ENCODE measurements at regions not wholly inside any gene's neighbourhood (a gene's known extent, or its start where the extent isn't known, plus 50 kb on each side); places are given as distances from the start of the nearest gene placed in this dataset.
"Not testable (repeated sequence)": the region's sequence is repeated elsewhere in the genome, so short reads cannot be mapped to it uniquely, and the experiment has no call there.

DNA sequence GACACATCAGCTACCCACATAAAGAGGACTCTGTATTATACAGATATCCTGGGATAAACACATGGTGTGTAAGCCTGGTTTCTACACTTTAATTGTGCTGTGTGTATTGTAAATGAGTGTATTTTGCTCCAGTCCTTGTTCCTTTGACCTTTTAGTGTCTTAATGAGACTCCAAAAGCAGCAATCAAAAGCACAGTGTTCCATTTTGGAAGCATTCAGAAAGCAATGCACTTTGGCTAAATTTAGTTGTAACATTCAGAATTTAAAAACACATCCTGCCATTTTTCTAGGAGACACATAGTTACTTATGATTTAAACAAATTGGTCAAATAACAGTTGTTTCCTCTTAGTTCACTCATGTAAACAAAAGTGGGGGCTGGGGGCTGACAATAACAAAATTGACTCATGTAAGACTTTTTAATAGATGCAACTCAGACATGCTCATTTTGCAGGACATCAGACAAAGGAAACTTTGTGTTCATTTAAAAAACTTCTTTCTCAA lies 122.2 kb downstream of the GPR37 start:
- DNase-seq (ENCODE audit: low read depth in 3 of 3, low spot score in 2 of 3): no peak

DNA sequence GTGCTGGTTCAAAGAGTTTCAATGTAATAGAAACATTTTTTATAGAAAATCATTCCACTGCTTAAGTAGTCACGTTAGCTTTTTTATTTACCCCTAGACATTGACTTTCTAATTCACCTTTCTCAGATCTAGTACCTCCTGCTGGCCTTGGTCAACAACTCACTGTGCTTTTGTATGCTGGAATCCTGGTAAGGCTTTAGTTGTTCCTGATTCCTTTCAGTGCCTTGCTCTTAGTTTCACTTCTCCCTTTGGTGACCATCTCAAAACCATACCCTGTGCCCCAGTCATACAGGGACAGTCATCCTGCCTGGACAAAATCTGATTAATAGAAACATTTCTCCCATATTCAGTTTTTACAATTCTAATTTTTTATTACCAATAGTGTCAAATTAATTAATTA lies 130.2 kb downstream of the GPR37 start:
- no peak for DNase-seq (ENCODE audit: low read depth in 3 of 3, low spot score in 2 of 3)

DNA sequence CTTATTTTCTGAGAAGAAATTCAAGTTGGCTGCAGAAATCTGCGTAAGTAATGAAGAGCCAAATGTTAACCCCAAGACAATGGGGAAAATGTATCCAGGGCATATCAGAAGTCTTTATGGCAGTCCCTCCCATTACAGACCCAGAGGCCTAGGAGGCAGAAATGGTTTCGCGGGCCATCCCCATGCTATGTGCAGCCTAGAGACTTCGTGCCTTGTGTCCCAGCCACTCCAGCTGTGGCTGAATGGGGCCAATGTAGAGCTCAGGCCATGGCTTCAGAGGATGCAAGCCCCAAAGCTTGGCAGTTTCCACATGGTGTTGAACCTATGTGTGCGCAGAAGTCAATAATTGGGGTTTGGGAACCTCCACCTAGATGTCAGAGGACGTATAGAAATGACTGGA lies 131.9 kb downstream of the GPR37 start:
- DNase-seq (ENCODE audit: low read depth in 3 of 3, low spot score in 2 of 3): no peak

DNA sequence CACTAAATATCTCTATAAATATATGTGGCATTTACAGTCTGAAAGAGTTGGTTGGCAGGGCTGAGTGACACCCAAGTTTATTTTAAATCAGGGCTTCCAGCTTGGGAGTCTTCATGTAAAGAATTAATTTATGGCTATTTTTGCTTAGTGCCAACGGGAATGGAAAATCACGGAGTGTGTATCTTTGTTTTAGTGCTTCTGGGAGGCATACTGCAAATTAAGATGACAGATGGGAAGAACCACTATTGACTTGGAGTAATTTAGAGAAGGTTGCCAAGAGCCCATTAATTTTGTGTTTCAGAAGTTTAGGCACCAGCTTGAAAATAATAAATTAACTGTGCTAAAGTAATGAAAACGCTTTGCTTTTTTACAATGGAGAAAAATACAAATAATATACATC lies 135.2 kb downstream of the GPR37 start:
- DNase-seq (ENCODE audit: low read depth in 3 of 3, low spot score in 2 of 3): no peak

DNA sequence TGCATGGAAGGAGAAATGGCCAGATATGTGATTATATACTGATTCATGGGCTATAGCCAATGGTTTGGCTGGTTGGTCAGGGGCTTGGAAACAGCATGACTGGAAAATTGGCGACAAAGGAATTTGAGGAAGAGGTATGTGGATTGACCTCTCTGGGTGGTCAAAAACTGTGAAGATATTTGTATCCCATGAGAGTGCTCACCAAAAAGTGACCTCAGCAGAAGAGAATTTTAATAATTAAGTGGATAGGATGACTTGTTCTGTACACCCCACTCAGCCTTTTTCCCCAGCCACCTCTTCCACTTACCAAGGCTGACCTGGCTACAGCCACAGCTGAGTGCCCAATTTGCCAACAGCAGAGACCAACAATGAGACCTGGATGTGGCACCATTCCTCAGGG lies 146.7 kb downstream of the GPR37 start:
- DNase-seq (ENCODE audit: low read depth in 3 of 3, low spot score in 2 of 3): no peak

DNA sequence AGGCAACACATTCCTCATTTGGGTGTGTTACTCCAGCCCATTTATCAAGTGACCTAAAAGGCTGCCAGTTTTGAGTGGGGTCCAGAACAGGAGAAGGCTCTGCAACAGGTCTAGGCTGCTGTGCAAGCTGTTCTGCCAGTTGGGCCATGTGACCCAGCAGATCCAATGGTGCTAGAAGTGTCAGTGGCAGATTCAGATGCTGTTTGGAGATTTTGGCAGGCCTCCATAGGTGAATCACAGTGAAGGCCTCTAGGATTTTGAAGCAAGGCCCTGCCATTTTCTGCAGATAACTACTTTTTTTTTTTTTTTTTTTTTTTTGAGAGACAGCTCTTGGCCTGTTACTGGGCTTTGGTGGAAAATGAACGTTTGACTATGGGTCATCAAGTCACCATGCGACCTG lies 147.5 kb downstream of the GPR37 start:
- not testable (repeated sequence) for DNase-seq (ENCODE audit: low read depth in 3 of 3, low spot score in 2 of 3)

DNA sequence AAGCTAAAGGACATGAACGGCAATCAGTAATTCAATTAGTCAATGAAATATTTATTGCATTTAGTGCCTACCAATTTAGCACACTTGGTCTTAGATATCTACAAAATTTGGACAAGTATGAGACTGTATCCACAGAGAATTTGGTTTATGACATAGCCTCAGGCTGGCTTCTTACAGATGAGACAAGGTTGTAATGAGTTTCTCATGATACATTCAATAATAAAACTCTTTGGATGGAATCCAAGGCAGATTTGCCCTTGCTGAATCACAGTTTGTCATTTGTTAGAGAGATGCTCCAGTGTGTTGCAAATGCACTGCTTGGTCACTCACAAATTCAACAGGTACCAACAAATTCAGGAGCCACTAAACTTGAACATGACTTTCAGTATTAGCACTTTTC lies 162.5 kb downstream of the GPR37 start:
- no peak for DNase-seq (ENCODE audit: low read depth in 3 of 3, low spot score in 2 of 3)

DNA sequence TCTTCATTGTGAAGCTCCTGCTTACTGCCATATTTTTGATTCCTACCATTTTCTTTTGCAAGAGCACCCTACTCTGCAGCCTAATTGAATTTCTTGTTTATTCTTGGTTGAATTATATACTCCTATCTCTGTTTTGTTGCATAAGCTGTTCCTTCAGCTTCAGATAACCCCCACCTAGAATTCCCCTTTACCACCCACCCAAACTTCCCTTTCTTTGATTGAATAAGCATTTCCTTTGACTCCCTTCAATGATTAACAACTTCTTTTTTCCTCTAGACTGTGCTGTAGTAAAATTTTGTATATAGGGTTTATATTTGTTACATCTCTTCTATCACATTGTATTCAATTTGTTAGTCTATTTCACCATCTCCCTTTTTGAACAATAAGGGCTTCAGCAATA lies 168.1 kb downstream of the GPR37 start:
- no peak for DNase-seq (ENCODE audit: low read depth in 3 of 3, low spot score in 2 of 3)

DNA sequence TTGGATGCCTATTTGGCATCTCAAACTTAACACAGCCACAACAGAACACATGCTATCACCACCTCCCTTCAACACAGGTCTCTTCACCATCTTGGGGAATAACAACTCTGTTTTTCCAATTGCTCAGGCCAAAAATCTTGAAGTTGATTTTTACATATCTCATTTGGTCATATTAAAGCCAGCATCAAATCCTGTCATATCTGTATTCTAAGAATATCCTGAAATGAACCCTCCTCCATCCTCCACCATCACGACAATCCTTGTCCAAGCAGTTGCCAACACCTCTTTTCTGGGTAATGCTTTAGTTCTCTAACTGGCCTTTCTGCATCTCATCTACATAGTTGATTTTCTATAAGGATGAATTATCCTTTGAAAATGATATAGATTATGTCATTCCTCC lies 168.7 kb downstream of the GPR37 start:
- DNase-seq (ENCODE audit: low read depth in 3 of 3, low spot score in 2 of 3): no peak

DNA sequence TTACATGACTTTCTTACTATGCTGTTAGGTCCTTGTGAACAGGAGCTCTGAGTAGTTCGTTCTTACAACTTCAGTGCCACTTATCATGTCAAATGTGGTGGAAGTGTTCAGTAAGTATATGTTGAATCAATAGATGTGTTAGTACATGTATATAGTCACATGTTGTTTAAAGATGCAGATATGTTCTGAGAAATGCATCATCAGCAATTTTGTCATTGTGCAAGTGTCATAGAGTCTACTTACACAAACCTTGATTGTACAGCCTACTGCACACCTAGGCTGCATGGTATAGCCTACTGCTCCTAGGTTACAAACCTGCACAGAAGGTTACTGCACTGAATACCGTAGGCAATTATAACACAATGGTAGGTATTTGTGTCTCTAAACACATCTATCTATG lies 174.8 kb downstream of the GPR37 start:
- no peak for DNase-seq (ENCODE audit: low read depth in 3 of 3, low spot score in 2 of 3)

DNA sequence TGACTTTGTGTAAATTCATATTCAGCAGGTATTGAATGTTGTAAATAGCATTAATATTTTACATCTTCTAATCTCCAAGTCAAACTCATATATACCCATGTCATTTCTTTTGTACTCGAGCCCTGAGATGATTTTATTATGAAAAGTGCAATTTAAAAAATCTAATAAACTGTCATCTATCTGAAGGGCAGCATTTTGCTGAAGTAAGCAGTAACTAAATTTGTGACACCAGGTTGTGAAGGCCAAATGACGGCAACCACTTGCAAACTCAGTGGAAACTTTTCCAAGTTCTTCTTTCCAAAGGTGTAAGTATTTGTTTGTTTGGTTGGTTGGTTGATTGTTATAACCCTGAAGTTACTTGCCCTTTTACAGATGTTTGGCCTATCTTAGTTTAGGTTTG lies 188.3 kb downstream of the GPR37 start:
- DNase-seq (ENCODE audit: low read depth in 3 of 3, low spot score in 2 of 3): no peak

DNA sequence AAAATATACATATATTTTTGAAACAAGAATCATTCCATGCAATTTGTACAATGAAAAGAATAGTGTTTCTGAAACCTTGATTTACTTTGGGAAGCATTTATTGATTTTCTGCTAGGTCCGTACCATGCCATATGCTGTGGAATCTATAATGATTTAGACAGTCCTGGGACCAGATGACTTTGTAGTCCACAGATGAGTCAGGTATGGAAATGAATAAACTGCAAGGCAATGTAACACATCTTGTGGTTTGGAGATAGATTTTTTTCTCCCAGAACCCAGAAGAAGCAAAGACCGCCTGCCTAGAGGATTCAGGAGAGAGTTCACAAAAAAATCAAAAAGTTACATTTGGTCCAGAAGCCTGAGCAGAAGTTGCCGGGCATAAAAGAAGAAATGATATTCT lies 190.4 kb downstream of the GPR37 start:
- DNase-seq (ENCODE audit: low read depth in 3 of 3, low spot score in 2 of 3): no peak

DNA sequence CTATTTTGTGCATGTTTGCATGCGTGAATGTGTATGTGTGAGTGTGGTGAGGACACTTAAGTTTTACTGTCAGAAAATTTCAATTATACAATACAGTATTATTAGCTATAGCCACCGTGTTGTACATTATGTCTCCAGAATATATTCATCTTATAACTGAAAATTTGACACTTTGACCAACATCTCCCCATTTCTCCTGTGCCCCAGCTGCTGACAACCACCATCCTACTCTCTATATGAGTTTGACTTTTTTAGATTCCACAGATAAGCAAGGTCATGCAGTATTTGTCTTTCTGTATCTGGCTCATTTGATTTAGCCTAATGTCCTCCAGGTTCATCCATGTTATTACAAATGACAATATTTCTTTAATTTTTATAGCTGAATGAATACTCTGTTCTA lies 195.0 kb downstream of the GPR37 start:
- DNase-seq (ENCODE audit: low read depth in 3 of 3, low spot score in 2 of 3): no peak

DNA sequence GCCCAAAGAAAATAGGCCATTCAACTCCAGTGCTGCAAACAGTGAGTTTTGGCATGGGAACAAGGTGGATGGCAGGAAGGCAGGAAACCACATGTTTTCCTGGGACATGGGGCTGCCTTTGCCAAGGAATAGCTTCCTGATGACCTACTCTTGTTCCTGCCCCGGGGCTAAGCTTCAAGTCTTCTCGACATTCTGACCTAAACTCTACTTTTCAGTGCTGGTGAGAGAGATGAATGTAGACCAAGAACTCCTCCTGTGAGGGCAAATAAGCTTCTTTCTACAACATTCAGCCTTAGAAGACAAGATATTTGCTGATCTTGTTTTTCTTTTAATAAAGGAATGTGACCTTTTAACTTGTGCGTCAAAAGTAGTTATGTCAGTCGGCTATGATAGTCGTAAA lies 199.0 kb downstream of the GPR37 start:
- no peak for DNase-seq (ENCODE audit: low read depth in 3 of 3, low spot score in 2 of 3)

DNA sequence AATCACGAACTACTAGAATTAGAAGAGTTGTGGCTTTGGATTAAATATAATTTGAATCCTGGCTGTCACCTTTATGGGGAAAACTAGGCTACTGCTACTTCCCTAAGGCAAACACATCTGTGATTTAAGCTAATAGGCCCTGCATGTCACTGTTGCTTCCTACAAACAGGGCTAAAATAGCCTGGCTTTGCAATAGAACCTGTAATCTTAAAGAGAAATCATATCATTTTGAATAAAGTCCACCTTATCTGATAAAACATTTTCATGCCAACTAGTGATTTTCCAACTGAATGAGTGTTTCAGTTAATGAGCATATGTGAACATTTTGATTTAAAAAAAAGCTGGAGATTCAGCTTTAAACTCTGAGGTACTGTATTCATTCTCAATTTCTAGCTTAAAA lies 208.0 kb downstream of the GPR37 start:
- DNase-seq (ENCODE audit: low read depth in 3 of 3, low spot score in 2 of 3): no peak

DNA sequence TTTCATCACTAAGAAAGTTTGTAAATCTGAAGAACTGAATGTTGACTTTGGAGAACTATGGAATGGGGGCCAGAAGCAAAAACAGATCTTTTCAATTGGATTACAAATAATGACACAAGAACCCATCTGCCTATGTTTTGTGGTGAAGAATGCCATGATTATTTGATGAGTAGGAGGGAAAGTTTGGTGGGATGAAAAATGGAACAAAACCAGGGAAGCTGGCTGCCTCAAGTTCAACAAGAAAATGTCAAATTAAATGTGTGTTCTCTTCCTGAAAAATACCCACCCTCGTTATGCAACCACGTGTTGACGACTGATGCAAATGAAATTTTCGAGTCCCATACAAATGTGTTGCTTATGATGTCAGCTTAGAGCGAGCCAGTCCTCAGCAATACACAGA lies 208.5 kb downstream of the GPR37 start:
- no peak for DNase-seq (ENCODE audit: low read depth in 3 of 3, low spot score in 2 of 3)

DNA sequence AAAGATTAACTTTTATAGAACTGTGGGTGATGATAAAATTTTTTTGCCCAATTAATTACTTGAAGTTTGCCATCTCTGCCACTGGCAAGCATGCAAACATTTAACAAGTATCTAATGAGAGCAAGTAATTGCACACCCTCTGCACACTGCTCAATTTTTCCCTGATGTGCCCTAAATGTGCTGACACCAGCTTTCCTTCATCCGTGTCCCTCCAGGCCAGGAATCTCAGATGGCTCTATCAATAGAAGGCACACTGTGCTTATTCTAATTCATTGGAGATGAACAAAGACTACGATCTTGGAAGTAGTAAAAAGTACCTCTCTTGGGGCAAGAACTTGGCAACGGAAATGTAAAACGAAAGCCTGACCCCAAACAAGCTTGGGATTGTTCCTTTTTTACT lies 212.1 kb downstream of the GPR37 start:
- DNase-seq (ENCODE audit: low read depth in 3 of 3, low spot score in 2 of 3): no peak

DNA sequence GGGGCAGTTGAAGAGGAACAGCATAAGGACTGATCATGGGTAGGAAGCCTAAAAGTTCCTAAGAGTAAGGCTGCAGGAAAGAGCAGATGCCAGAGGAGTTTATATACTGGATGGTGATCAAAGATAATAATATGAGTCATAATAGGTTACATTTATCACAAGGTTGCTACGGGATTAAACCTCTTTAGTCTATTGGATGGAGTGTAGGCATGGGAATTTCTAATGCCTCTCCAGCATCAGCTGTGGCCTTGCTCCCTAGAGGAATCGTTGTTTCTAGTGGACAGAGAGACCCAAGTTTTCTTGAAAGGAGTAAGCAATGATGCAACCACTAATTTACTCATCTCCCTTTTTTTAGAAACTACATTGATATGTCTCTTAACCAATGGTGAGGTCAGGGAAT lies 213.4 kb downstream of the GPR37 start:
- no peak for DNase-seq (ENCODE audit: low read depth in 3 of 3, low spot score in 2 of 3)

DNA sequence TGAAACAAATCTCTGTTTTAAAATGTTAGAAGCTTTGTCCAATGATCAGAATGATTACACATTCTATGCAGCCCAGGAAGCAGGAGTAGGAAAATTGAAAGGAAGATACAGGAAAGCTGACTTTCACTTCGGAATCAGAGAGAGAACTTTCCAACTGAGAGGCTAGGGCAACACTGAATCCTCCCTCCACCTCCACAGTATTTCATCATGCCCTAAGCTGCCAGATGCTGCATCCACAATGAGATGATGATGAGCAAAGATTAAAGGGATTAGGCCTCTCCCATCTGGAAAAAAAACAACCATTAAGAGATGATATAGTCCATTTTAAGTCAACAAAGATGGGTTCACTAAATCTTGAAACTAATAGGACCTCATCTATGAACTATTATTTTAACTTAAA lies 215.6 kb downstream of the GPR37 start:
- no peak for DNase-seq (ENCODE audit: low read depth in 3 of 3, low spot score in 2 of 3)

DNA sequence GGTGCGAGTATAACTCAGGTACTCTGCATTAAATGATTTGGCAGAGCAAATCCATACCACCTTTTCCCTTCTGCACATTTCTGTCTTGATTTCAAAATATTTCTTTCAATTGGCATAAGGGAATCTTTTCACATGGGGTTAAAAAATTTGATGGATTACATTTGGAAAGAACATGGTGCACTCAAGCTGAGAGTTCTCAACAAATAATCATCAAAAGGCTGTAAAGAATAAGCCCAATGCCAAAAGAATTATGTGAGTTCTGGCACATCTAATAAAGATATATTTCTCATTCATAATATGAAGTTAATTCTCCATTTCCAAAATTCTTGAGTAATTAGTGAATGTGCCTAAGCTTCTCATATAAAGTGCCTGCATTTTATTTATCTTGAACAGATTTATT lies 223.1 kb downstream of the GPR37 start:
- no peak for DNase-seq (ENCODE audit: low read depth in 3 of 3, low spot score in 2 of 3)

DNA sequence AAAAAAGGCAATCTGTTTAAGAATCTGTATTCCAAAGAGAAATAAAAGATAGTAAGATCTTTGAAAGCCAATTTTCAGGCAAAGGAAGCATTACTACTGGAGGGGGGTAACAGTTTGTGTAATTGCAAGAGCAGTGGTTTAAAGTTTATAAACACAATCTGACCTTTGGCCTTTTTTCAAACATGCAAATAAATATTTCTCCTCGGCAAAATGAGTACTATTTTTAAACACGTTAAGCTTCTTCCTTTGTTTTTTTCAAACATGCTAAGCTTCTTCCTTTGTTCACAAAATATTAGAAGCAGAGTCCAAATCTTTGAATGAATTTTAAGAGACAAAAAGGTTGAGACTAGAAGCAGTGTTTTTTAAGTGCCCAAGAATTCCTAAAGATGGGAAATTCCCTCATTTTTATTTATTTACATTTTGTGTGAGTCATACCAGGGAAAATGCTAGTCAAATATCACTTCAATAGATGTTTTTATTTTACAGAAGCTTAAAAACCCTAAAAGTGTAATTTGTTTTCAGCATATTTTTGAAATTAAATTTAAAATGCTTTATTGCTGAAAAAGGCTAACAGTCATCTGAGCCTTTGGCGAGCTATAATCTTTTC lies 229.3 kb downstream of the GPR37 start:
- DNase-seq (ENCODE audit: low read depth in 3 of 3, low spot score in 2 of 3): no peak

DNA sequence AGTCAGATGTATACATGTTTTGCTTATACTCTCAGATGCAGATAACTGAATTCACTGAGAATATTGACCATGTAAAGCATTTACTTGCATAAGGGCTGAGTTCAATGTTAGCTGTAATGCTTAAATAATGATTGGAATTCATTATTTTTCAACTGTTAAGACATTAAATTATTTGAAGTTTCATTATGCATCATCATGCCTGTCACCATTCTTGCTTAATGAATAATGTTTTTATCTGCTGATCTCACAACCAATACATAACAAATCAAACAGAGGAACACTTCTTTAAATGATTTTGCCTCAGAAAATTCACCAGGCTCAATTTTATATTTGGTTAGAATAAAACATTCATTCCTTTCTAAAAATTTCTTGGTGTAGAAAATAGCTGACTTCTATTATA lies 233.4 kb downstream of the GPR37 start:
- no peak for DNase-seq (ENCODE audit: low read depth in 3 of 3, low spot score in 2 of 3)

DNA sequence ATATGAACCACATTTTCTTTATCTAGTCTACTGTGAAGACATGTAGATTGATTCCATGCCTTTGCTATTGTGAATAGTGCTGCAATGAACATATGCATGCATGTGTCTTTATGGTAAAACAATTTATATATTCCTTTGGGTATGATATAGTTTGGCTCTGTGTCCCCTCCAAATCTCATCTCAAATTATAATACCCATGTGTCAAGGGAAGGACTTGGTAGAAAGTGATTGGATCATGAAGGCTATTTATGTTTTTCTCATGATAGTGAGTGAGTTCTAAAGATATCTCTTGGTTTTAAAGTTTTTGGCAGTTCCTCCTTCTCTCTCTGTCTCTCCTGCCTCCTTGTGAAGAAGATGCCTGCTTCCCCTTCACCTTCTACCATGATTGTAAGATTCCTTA lies 248.7 kb downstream of the GPR37 start:
- DNase-seq (ENCODE audit: low read depth in 3 of 3, low spot score in 2 of 3): no peak

Data from right renal cortex interstitium (tissue), 3 donors.